ENCODE measurements at regions not wholly inside any gene's neighbourhood (a gene's known extent, or its start where the extent isn't known, plus 50 kb on each side); places are given as distances from the start of the nearest gene placed in this dataset.

DNA sequence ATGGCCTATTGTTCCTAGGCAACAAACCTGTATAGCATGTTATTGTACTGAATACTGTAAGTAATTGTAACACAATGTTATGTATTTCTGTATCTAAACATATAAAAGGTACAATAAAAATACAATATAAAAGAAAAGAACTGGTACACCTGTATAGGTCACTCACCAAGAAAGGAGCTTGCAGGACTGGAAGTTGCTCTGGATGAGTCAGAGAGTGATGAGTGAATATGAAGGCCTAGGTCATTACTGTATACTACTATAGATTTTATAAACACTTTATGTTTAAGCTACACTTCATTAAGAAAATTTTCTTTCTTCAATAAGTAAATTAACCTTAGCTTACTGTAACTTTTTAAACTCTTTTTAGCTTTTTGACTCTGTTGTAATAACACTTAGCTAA lies 559.9 kb downstream of the PLPP3 start:
- DNase-seq, result no peak

DNA sequence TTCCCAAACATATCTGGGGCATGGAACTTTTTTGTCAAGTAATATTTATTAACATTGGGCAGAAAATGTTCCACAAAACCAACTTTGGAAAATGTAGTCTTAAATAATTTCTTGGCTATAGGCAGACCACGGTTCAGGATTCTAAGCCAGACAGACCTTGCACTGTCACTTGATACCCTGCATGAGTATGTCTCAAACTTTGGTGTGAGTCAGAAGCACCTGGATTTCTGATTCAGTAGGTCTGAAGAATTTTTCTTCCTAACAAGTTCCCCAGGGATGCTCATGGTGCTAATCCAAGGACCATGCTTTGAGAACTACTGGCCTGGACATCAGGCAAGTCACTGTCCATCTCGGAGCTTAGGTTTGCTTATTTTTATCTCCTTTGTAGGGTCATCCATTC lies 562.0 kb downstream of the PLPP3 start:
- no peak for DNase-seq

DNA sequence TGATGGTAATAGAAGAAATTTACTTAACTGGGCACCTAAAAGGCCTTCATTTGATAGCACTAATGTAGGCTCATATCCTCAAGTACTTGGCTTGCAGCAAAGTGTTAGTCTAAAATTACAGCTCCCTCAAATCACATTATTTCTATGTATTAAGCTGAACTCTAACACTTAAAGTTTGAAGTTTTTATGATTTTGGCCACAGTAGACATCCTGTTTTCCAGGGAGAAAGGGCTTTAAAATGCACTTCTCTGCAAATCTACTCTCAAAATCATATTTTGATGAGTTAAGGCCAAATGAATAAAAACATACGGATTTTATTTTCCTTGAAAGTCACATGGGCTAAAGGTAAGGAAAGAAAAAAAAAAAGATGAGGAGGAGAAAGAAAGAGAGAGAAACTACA lies 575.5 kb downstream of the PLPP3 start:
- DNase-seq, result no peak

DNA sequence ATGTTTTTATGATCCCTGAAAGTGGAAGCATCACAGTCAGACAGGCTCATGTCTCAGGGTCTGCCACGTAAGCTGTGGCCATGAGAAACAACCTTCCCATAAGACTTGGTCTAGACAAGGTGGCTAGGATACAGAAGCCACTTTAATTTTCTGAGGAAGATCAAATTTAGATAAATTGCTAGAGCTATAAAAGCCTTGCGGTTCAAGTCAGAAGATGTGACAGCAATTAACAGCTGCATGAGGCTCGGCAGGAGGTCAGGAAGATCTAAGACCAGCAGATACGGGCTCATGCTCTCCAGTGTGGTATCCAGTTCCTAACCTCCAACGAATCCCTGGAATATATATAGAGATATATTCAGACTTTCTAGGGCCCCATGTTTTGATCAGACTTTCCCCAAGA lies 577.1 kb downstream of the PLPP3 start:
- DNase-seq, result no peak

DNA sequence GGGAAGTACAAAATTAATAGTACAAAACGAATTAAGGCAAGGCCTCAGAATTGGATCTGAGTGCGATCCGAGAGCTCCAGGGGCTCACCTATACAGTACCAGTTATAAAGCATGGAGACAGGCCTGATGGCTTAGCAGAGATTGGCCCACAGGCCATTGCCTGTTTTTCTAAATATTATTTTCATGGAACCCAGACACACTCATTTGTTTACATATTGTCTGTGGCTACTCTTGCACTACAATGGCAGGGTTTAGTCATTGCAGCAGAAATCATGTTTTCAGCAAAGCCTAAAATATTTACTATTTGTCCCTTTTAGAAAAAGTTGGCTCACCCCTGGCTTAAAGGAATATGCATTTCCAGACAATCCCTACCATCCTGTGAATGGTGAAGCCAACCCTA lies 578.9 kb downstream of the PLPP3 start:
- no peak for DNase-seq

DNA sequence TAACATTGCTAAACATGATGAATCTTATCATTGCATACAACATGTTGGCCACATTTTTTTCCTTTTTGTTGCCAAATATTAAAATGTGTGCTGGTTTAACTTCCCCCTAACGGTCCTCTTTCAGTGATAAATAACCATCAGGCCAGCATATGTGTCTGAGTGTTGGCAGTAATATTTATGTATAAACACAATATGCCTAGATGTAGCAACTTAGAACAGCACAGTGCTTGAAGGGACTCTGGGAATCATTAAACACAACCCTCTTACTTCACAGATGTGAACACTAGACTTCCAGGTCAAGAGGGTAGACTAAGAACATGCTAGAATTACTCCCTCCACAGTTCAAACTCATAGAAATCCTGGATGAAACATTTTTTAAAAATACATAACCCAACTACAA lies 581.8 kb downstream of the PLPP3 start:
- no peak for DNase-seq

DNA sequence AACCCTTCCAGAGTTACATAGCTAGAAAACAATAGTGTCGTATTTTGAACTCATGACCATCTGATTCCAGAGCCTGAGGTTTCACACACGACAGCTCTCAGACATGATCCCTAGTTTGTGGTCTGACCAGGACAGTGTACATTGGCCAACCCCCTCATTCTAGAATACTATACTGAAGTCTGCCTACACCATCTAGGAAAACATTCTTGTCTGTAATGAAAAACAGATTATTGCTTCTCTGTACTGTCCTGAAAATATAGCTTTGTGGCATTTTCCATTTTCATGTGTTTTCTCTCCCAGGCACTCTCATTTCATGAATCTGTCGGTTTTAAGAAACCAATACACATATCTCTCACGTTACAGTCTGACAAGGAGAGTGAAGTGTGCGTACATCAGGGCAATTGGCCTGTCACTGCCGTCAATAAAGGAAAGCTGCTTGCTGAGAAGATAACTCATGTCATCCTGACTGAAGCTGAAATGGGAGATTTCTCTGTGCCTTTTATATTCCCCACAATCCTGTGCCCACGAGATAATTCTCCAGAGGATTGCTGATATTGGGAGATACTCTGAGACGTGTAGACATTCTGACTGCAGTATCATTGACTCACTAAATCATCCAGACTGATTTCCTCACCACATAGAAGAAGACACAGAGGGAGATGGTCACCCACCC lies 585.6 kb downstream of the PLPP3 start:
- no peak for DNase-seq

DNA sequence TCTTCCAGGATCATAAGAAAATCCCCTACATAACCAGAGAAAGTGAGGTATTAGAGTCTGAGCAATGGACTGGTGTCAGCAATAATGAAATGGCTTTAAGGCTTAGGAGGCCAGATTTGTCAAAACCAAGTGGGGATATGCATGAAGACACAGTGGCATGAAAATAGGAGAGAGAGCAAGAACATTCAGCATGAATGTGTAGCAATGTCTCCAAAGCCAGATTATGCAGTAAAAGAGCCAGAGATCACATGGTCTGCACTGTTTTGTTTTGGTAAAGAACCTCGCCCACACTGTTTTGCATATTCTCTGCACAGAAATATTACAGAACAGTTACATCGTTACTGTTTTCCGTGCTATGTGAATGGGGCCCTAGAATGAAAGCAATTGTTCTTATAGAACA lies 589.4 kb downstream of the PLPP3 start:
- DNase-seq, result no peak

DNA sequence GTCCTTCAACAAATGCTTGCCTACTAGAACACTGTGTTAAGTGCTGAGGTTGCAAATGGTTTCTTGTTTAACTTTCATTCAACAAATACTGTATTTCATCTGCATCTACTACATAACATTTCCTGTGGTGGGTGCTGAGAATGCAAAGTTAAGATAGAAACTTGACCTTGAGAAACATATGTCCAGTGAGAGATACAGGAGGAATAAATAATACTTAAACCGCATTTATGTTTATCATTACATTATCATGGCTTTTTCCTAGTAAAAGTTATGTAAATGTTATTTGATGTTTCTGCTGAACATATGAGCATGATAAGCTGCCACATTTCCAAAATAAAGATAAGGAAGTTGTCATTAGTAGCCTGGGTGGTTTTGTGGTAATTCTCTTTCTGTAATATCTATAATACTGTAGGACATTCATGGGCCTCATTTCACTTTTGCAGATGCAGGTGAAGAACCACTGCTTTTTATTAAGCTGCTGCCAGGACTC lies 590.4 kb downstream of the PLPP3 start:
- DNase-seq, result no peak

DNA sequence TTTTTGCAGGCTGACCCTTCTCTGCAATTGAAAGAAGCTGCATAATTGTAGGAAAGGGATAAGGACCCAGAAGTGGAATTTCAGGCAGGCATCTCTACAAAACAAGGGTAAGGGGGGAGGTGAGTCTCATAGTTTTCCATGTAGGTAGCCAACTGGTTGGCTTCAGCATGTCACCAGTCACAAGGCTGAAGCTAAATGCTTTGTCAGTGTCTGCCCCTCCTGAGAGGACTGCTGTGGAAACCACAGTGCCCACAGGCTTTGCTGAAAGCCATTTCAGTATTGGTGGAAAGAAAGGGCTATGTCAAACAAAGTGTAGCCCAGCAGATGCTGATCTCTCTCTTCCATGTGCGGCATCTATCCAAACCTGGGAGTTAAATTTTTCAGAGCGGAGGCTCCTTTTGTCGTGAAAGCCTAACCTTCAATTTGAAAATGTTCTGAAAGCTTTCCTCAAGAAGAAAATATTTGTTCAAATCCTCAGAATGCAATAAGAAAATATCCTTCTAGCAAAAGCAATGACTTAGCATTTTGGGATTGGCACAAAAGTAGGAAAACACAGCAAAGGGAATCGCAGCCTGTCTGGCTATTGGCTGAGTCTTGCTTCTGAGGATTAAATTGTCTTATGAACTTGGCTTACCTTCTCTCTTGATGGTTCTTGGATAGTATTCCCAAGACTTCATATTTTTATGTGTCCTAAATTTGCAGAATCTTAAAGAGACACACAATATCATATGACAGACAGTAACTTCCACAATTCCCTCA lies 591.7 kb downstream of the PLPP3 start:
- no peak for DNase-seq

DNA sequence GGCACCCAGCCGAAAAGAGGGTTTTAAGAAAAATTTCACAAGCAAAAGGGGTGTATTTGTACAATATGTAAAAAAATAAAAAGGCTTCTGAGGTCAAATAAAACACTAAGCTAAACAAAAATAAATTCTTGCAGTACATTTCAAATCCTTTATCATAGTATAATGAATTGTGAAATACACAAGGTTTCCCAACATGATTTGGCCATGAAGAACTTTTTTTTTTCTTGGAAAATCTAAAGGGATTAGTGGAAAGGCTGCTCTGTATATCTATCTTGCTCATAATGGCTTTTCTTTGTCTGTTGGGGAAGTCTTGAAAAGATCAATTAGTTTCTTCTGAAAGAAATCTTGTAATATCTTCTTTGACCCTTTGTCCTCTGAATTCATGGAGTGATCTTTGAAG lies 593.4 kb downstream of the PLPP3 start:
- DNase-seq, result no peak

DNA sequence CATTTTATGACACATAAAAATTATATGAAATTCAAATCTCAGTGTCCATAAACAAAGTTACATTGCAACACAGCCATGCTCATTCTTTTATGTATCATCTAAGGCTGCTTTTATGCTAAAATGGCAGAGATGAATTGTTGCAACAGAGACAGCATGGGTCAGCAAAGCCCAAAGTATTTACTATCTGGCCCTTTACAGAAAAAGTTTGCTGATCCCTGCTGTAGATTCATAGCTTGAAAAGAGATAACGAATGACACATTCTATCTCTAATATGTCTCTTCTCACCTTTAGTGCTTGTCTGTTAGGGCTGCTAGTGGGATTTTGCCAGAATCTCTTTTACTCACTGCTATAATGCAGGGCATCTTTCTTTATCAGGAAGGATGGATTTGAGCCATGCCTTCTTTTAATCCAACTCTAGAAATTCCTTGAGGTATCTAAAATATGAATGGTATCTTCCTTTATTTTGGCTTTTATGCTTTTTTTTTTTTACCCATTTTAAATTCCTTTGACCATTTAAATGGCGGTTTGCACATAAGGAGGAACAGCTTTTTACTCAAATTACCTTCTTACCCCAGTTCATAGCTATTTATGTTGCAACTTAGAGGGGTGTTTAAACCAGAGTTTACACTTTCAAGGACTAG lies 598.2 kb downstream of the PLPP3 start:
- DNase-seq, result no peak

DNA sequence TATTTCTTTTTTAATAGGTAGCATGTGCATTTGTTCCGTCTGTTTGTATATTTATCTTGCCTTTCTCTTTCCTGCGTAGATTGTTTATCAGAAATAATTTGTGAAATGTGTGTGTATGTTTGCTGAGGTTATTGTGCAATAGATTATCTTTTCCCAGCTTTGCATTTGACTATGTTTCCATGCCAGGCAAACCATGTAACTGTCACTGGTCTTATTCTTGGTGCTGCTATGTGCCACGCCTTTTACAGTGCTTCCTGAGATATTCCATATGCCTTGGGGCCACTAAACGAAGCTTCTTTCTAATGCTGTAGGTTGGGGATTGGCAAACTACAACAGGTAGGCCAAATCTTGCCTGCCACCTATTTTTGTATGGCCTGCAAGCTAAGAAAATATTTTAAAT lies 598.8 kb downstream of the PLPP3 start:
- DNase-seq, result no peak

DNA sequence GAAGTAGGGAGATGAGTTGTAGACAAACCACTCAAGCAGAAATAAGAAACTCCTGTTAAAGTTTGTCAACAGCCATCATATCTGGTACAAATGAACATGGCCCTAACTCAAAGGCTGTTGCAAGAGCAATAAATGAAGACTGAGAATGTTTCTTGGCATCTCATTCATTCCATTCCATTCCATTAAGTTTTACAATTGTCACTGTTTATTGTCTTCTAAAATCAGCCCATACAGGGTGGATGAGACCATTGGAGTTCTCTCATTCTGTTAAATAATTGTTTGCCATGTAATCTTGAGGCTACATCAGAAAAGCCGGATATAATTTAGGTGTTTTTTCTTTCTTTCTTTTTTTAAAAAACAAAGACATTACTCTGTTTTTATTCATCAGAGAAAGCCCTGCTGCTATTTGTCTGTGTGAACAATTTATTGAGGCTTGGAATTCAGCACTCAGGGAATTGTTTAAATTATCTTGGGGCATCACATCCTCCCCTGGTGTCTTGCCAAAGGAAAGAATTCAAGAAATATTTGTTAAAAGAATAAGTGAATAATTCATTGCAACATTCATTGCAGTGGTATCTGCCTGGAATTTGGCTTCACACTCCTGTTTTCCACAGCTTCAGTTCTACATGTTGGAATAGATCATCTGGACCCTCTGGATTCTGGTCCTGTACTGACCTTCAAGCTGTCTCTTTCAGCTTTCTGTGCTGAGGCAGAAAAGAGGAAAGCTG lies 604.5 kb downstream of the PLPP3 start:
- no peak for DNase-seq

DNA sequence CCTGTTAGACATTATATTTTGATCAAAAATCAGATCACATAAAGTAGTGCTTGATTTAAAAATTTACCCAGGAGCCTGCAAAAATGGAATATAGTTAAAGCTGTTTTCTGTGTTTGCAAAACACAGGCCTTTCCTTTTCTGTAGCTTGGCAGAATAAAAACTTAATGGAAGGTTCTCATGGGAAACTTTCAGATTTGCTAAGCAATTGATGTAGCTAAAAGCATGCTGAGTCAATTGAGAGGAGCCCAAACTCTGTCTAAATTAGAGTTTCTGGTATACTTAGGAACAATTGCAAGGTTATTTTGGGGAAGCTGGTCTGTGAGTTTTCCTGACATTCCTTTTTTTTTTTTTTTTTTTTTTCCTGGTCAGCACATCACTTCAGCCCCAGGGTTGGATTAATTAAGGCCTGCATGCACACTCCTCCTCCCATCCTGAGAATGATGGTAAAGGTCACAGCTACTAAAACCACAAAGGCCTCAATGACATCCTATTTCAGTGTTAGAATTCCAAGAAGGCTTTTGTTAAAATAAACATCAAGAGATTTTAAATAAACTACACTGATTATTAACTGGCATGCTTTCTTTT lies 608.7 kb downstream of the PLPP3 start:
- no peak for DNase-seq

DNA sequence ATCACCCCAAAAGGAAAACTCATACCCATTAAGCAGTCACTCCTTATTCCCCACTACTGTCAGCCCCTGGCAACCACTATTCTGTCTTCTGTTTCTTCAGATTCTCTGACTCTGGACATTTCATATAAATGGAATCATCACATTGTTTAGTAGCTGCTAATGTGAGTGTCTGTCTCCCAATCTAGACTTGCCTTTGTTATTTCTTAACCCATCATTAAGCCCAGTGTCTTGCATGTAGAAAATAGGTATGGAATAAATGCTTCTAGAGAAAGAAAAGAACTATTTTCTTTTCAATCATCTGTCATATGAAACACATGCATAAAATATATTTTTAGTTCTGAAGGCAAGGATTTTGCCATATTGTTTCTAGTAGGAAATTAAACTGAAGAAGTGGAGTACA lies 610.0 kb downstream of the PLPP3 start:
- DNase-seq, result no peak

DNA sequence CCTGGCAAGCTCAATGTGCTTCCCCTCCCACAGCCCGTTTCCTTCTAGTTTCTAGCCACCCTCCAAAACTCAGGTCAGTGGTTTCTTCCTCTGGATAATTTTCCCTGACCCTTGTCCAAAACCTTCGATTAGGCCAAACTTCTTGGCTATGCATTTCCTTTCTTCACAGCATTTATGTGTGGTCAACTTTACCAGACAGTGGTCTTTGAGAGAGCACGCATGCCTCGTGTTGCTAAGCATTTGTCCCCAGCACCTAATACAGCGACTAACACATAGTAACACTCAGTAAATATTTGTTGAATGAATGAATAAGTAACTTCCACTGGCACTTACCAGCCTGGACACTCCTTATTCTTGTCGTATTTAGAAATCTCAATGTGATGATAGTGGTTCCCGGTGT lies 610.7 kb downstream of the PLPP3 start:
- DNase-seq, result no peak

DNA sequence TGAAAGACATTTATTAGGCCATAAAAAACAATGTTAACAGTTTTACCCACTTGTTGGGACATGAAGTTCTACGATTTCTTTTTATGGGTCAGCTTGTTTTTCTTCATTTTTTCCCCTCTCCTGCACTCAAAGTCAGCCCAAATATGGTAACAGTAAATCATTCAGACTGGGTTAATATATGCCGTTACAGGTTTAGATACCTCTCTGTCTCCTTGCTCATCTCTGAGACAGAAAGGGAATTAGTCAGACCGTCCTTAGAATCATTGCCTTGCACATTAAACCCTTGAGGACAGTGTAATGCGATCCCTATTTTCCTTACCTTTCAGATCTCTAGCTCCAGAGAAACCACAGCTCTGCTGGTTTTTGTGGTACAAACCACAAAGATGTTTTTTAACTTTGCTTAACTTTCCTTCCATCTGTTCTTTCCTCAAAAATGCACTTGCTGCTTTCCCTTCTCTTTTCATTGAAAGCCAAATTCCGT lies 613.3 kb downstream of the PLPP3 start:
- no peak for DNase-seq

DNA sequence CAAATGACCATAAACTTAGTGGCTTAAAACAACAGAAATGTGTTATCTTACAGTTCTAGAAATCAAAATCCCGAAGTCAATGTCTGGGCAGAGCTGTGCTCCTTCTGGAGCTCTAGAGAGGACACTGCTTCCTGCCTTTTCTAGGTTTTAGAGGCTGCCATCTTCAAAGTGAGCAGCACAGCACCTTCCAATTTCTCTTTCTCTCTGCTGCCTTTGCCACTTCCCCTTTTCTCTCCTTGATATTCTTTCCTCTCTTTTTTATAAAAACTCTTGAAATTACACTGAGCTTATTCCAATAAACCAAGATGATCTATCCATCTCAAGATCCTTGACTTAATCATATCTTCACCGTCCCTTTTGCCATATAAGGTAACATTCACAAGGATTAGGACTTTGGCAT lies 616.9 kb downstream of the PLPP3 start:
- no peak for DNase-seq

DNA sequence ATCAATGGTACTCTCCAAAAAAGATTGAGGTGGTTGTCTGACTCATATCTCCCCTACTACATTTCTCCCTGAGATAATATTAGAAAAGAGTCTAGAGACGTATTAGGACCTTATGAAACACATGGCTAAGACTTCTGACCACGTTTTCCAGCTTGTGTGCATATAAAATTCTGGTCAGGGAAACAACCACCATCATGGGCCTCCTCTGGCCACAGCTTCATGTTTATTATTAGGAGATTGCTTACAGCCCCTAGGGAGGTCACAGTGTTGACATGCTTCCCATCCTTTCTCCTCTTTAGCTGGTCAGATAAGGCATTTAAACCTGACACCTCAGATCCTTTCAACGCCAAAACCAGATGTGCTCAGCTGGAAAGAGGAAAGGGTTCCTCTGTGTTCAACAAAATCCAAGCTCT lies 620.2 kb downstream of the PLPP3 start:
- DNase-seq, result no peak

DNA sequence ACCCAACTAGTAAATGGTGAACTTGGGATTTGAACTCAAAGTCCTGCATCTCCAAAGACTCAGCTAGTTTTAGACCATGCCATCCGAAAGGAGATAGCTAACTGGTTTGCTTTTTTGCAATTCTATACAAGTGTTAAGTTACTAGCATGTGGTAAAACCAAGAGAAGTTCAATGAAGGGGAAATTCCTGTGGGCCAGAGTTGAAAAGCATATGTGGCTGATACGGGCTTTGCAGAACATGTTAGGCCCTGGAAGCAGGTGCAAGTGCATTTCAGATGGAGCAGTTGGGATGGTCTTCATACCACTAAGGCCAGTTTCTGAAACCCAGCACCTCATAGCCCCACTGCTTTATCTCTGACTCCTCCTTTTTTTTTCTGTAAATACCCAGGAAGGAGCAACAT lies 620.9 kb downstream of the PLPP3 start:
- DNase-seq, result no peak

DNA sequence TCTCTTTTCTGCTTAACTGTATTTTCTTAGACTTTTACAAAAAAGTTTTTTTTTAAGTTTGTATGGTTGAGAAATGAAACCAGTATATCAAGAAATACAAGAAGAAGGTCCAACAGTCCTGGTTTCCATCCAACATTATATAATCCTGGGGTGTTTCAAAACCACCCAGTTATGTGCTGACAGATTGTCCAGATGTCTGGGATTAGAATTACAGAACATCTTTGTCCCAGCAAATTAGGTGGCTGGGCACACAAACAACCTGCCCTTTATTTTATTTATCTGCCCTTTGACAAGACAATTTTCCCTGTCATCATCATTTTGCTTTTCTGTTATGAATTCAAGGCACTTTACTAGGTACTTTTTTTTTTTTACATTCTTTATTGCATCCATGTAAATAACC lies 622.1 kb downstream of the PLPP3 start:
- no peak for DNase-seq

DNA sequence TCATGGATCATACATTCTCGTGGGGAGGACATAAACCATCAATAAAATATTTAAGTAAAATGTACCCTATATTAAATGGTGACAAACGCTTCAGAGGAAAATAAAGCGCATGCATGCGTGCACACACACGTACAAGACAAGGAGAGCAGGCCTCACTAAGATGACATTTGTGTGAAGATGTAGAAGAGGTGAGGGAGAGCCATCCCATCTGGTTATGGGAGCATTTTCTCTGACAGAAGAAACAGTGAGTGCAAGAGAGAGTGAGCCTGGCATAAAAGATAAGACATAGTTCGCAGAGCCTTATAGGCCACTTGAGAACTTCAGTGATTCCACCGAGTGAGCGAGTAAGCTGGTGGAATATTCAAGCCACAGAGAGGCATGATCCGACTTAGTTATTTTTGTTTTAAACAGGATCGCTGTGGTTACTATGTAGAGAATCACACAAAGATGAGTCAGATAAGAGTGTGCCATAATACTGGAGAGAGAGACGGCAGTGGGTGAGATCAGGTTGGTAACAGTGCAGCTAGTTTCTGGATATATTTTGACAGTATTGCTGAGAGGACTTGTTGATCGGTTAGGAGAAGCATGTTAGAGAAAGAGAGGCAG lies 624.2 kb downstream of the PLPP3 start:
- no peak for DNase-seq

All from CD4-positive, alpha-beta T cell treated with Interleukin-12 subunit alpha and Interleukin-12 subunit beta, for 1 hour (primary cell).